ENCODE measurements at regions not wholly inside any gene's neighbourhood (a gene's known extent, or its start where the extent isn't known, plus 50 kb on each side); places are given as distances from the start of the nearest gene placed in this dataset.

- H3K27ac ChIP-seq, result no peak overlapping the region
Measured at GRCh38 chr16:85193115-85193493, 80.8 kb upstream of the CIBAR2 start.

GRCh38 chr16:85193876-85194275 is 81.6 kb upstream of the CIBAR2 start:
- Histone ChIP-seq H3K4me3 (no peak overlapping the region), H3K9me3 (no peaks in the 10 kb centered on the region), H3K36me3 (no peaks in the 10 kb centered on the region), H3K27me3 (no peaks in the 10 kb centered on the region), H3K27ac (no peak overlapping the region), H3K4me1 (peaks cover 42% of the 10 kb centered on the region)
- TF ChIP-seq CTCF (IDR thresholded peaks at IDR 0.05) (no peak), POLR2A (IDR thresholded peaks at IDR 0.05) (no peak), POLR2AphosphoS5 (IDR thresholded peaks at IDR 0.05) (no peak), EP300 (IDR thresholded peaks at IDR 0.05) (no peak)
- no peak for DNase-seq (ENCODE audit: low spot score in 2 of 2)
- 92% methylated on average over 8 of the region's 17 CpGs for WGBS

More at GRCh38 chr16:85193115-85193493, 80.8 kb upstream of the CIBAR2 start:
- Histone ChIP-seq H3K36me3 (no peaks in the 10 kb centered on the region), H3K4me3 (no peak overlapping the region), H3K27me3 (no peaks in the 10 kb centered on the region), H3K4me1 (peaks cover 35% of the 10 kb centered on the region), H3K9me3 (no peaks in the 10 kb centered on the region)
- peak; percentile 55 for TF ChIP-seq EP300 (IDR thresholded peaks at IDR 0.05)
- TF ChIP-seq POLR2A (IDR thresholded peaks at IDR 0.05), result no peak
- 87% methylated on average over 6 of the region's 6 CpGs for WGBS
- no peak for DNase-seq (ENCODE audit: low spot score in 2 of 2)

GRCh38 chr16:85194307-85195270 is 82.3 kb upstream of the CIBAR2 start:
- H3K4me3 ChIP-seq, result no peak overlapping the region
- H3K27me3 ChIP-seq, result no peaks in the 10 kb centered on the region
- no peak overlapping the region for H3K27ac ChIP-seq
- H3K9me3 ChIP-seq, result no peaks in the 10 kb centered on the region
- no peak for DNase-seq (ENCODE audit: low spot score in 2 of 2)
- TF ChIP-seq EP300 (IDR thresholded peaks at IDR 0.05), result no peak
- TF ChIP-seq POLR2AphosphoS5 (IDR thresholded peaks at IDR 0.05), result no peak
- no peak for TF ChIP-seq CTCF (IDR thresholded peaks at IDR 0.05)
- TF ChIP-seq POLR2A (IDR thresholded peaks at IDR 0.05), result no peak
- peaks cover 44% of the 10 kb centered on the region for H3K4me1 ChIP-seq
- 91% methylated on average over 15 of the region's 15 CpGs for WGBS
- no peaks in the 10 kb centered on the region for H3K36me3 ChIP-seq

- no peak overlapping the region for H3K4me3 ChIP-seq
- H3K36me3 ChIP-seq, result no peaks in the 10 kb centered on the region
- H3K9me3 ChIP-seq, result no peaks in the 10 kb centered on the region
- H3K4me1 ChIP-seq, result peaks cover 44% of the 10 kb centered on the region
- DNase-seq (ENCODE audit: low spot score in 2 of 2), result no peak
- TF ChIP-seq CTCF (IDR thresholded peaks at IDR 0.05) (no peak), EP300 (IDR thresholded peaks at IDR 0.05) (no peak), POLR2A (IDR thresholded peaks at IDR 0.05) (no peak)
- WGBS, result 77% methylated on average over 8 of the region's 8 CpGs
- H3K27ac ChIP-seq, result no peak overlapping the region
- no peaks in the 10 kb centered on the region for H3K27me3 ChIP-seq
Measured at GRCh38 chr16:85195271-85195647, 83.0 kb upstream of the CIBAR2 start.

GRCh38 chr16:85195900-85196772 is 83.9 kb upstream of the CIBAR2 start:
- 27% methylated on average over 22 of the region's 22 CpGs for WGBS

More at GRCh38 chr16:85195900-85196772, 83.9 kb upstream of the CIBAR2 start:
- no peak for TF ChIP-seq POLR2A (IDR thresholded peaks at IDR 0.05)
- no peak for TF ChIP-seq EP300 (IDR thresholded peaks at IDR 0.05)
- no peak for TF ChIP-seq CTCF (IDR thresholded peaks at IDR 0.05)
- TF ChIP-seq POLR2AphosphoS5 (IDR thresholded peaks at IDR 0.05), result no peak
- H3K36me3 ChIP-seq, result no peaks in the 10 kb centered on the region
- no peaks in the 10 kb centered on the region for H3K9me3 ChIP-seq
- H3K27me3 ChIP-seq, result no peaks in the 10 kb centered on the region
- peaks cover 44% of the 10 kb centered on the region for H3K4me1 ChIP-seq
- peak overlapping the region; percentile 64 for H3K27ac ChIP-seq
- DNase-seq (ENCODE audit: low spot score in 2 of 2), result no peak
- no peak overlapping the region for H3K4me3 ChIP-seq
